ENCODE measurements at regions not wholly inside any gene's neighbourhood (a gene's known extent, or its start where the extent isn't known, plus 50 kb on each side); places are given as distances from the start of the nearest gene placed in this dataset.

DNA sequence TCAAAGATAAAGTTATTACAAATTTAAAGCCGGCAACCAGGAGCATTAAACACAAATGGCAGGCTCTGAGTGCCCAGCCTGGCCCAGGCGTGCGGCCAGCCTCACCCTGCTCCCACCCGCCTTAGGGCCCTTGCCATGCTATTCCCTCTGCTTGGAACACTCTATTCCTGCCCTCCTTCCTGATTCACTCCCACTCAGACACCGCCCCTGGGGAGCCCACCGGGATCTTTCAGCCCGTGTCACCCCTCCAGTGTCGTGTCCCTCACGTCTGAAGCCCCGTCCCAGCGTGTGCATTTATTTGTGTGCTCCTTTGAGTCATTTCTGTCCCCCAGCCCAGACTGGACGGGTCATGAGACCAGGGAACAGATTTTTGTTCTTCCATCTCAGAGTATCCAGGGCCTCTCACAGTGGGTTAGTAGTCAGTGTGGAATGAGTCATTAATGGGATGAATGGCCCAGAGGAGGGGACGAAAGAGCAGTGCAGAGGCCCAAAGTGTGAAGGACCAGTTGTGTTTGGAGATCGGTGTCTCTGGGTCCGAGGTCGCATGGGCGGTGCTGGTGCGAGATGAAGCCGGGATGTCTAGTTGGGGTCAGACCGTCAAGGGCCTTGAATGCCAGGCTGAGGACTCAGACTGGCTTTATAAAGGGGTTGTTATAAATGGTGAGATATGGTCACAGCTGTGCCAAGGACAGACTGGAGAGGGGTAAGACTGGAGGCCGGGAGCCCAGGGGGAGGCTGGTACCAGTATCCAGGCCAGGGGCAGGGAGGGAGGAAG is 58.9 kb upstream of the SLC6A6 start:
- intact Hi-C loops (cut with DNase I) = no loop called here
- TF ChIP-seq POLR2AphosphoS5 (IDR thresholded peaks at IDR 0.05) (no peak), POLR2A (IDR thresholded peaks at IDR 0.05) (no peak), EP300 (IDR thresholded peaks at IDR 0.05) (no peak)
- TF ChIP-seq, protein P1, sequence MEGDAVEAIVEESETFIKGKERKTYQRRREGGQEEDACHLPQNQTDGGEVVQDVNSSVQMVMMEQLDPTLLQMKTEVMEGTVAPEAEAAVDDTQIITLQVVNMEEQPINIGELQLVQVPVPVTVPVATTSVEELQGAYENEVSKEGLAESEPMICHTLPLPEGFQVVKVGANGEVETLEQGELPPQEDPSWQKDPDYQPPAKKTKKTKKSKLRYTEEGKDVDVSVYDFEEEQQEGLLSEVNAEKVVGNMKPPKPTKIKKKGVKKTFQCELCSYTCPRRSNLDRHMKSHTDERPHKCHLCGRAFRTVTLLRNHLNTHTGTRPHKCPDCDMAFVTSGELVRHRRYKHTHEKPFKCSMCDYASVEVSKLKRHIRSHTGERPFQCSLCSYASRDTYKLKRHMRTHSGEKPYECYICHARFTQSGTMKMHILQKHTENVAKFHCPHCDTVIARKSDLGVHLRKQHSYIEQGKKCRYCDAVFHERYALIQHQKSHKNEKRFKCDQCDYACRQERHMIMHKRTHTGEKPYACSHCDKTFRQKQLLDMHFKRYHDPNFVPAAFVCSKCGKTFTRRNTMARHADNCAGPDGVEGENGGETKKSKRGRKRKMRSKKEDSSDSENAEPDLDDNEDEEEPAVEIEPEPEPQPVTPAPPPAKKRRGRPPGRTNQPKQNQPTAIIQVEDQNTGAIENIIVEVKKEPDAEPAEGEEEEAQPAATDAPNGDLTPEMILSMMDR (IDR thresholded peaks at IDR 0.05) = no peak
- Histone ChIP-seq H3K4me1 (no peaks in the 10 kb centered on the region), H3K36me3 (no peaks in the 10 kb centered on the region), H3K27me3 (no peaks in the 10 kb centered on the region), H3K9me3 (no peaks in the 10 kb centered on the region), H3K27ac (no peak overlapping the region), H3K4me3 (no peak overlapping the region)
- WGBS, 2 donors = 87 to 94% methylated on average over 21 of the region's 21 CpGs
- no peak for DNase-seq

DNA sequence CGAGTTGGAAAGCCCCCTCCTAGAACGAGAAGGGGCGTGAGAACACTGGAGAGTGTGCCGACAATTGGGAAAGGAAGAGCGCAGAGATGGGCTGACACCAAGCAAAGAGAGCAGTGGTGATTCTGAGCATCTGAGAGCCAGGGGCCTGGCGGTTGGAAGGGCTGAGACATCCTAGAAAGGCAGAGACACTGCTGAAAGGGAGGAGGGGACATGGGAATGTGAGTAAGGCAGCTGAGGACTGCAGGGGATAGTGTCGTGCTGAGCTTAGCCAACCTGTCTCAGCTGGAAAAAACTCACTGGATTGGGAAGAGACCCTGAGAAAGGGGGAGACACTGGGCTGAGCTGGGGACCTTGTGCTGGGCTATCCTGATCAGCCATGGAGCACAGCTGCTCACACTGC is 58.1 kb upstream of the SLC6A6 start:
- 91 to 92% methylated on average over 7 of the region's 7 CpGs for WGBS, 2 donors
- no peak overlapping the region for H3K27ac ChIP-seq
- no peaks in the 10 kb centered on the region for H3K36me3 ChIP-seq
- no peaks in the 10 kb centered on the region for H3K9me3 ChIP-seq
- H3K27me3 ChIP-seq = no peaks in the 10 kb centered on the region
- intact Hi-C loops (cut with DNase I) = no loop called here
- TF ChIP-seq POLR2A (IDR thresholded peaks at IDR 0.05) (no peak), EP300 (IDR thresholded peaks at IDR 0.05) (no peak), POLR2AphosphoS5 (IDR thresholded peaks at IDR 0.05) (no peak)
- TF ChIP-seq, protein P1 (IDR thresholded peaks at IDR 0.05) = no peak
- no peak overlapping the region for H3K4me3 ChIP-seq
- no peak for DNase-seq
- H3K4me1 ChIP-seq = no peaks in the 10 kb centered on the region

DNA sequence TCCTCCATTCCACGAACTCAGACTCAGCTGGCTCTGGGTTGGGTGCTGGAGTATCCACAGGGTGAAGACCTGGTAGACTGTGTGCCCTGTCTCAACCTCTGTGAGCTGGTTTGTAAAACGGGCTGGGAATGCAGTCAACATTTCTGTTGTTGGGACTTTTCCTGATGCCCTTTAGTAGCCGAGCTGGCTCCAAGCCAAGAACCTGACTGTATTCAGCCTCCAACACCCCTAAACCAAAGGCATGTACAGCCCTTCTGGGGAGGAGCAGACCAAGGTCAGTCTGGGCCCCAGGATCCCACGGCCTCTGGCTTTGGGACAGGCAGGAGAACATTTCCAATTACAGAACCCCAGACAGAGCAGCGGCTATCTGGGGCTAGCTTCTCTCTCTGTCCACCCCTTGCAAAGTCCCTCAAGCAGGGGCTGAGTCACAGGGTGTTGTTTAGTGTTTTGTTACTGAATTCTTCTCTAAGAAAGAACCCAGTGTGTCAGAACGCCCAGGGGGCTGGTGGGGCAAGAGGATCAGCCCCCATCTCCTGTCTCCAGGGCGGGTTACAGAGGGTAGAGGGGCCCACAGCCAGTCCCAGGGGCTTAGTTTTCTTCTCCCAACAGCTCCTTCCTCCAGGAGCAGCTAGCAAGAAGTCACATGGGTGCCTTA is 56.8 kb upstream of the SLC6A6 start:
- intact Hi-C loops (cut with DNase I) = no loop called here
- Histone ChIP-seq H3K9me3 (no peaks in the 10 kb centered on the region), H3K4me3 (no peak overlapping the region), H3K4me1 (no peaks in the 10 kb centered on the region), H3K36me3 (no peaks in the 10 kb centered on the region), H3K27me3 (no peaks in the 10 kb centered on the region), H3K27ac (no peak overlapping the region)
- DNase-seq = no peak
- WGBS, 2 donors = 80% methylated on average over 7 of the region's 7 CpGs
- TF ChIP-seq, protein P1 (IDR thresholded peaks at IDR 0.05) = no peak
- TF ChIP-seq POLR2A (IDR thresholded peaks at IDR 0.05) (no peak), POLR2AphosphoS5 (IDR thresholded peaks at IDR 0.05) (no peak), EP300 (IDR thresholded peaks at IDR 0.05) (no peak)

DNA sequence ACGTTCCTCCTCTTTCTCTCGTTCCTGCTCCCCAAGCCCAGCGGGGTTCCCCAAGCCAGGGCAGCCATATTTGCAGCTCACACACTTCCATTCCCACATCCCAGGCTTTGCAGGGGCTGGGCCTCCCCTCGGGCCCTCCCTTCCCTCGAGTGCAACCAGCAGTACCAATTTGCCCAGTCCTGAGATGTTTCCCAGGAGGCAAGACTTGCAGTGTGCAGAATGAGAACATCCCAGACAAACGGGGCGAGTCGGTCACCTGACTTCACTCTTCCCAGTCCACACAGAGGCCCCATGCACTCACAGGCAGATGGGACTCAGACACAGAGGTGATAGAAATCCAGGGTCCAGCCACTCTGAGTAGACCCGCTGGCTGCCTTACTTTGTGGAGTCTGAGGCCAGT is 56.2 kb upstream of the SLC6A6 start:
- Histone ChIP-seq H3K9me3 (no peaks in the 10 kb centered on the region), H3K4me1 (no peaks in the 10 kb centered on the region), H3K27ac (no peak overlapping the region), H3K4me3 (no peak overlapping the region), H3K27me3 (no peaks in the 10 kb centered on the region), H3K36me3 (no peaks in the 10 kb centered on the region)
- TF ChIP-seq, protein P1 (IDR thresholded peaks at IDR 0.05) = no peak
- TF ChIP-seq POLR2AphosphoS5 (IDR thresholded peaks at IDR 0.05) = no peak
- no peak for TF ChIP-seq POLR2A (IDR thresholded peaks at IDR 0.05)
- no peak for TF ChIP-seq EP300 (IDR thresholded peaks at IDR 0.05)
- intact Hi-C loops (cut with DNase I) = no loop called here
- WGBS, 2 donors = 79 to 83% methylated on average over 9 of the region's 9 CpGs
- no peak for DNase-seq
